Right ventricle myocardium inferior (tissue), 1 donor: ENCODE measurements at regions not wholly inside any gene's neighbourhood (a gene's known extent, or its start where the extent isn't known, plus 50 kb on each side); places are given as distances from the start of the nearest gene placed in this dataset.
A peak's percentile ranks its signal among the peaks of the same experiment; 100 is the strongest.
"Not testable (repeated sequence)": the region's sequence is repeated elsewhere in the genome, so short reads cannot be mapped to it uniquely, and the experiment has no call there.

Source experiments
- ATAC-seq: fragments of 200-7000 bp; cut with Tn5 transposase; one replicate; pipeline ENCODE4 v1.9.1; 2020; ENCODE audit warnings: mild to moderate bottlenecking, moderate library complexity
- DNase-seq: peaks from one replicate; pipeline ENCODE4 v3.0.0; 2021; ENCODE audit errors: missing footprints
- intact Hi-C: fragments of 100-400 bp; cut with DNase I; formaldehyde crosslinking; loops from one replicate; pipeline ENCODE4 v1.11.0; 2022
- donor health status: DM: no; HTN: yes; CAD: no; lungs with severe emphysema.

DNA sequence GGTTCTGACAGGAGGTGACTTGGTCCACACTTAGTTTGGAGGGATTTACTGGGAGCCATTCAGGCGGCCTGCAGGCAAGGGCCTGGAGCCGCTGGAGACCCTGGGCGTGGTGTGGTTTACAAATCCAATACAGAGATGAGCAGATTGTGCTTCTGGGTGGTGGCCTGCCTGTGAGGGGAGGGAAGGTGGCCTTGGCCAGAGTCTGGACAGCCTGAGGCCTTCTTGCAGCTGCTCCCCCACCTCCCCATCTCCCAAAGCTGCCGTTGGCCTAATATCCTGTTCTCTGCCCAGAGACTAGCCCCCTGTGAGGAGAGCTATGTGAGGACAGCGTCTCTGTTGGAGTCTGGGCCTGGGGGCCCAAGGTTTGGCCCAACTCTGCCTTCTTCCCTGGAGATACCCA, 163.9 kb upstream of the MAMLD1 start:
- intact Hi-C loops: no loop called here
- ATAC-seq: no peak
- DNase-seq: no peak

GRCh38 chrX:150199803-150200202, 163.3 kb upstream of the MAMLD1 start:
- ATAC-seq (no peak), DNase-seq (no peak)
- intact Hi-C loops: loop anchor here (10.0 kb wide), 1 partner anchor 245 kb away; no protein-coding TSS in a partner anchor

- intact Hi-C loops: loop anchor here (10.0 kb wide), 1 partner anchor 246 kb away; no protein-coding TSS in a partner anchor
- ATAC-seq (no peak), DNase-seq (no peak)
Observed at GRCh38 chrX:150200361-150200760, 162.8 kb upstream of the MAMLD1 start.

GRCh38 chrX:150200820-150201287, 162.3 kb upstream of the MAMLD1 start:
- no peak for DNase-seq
- intact Hi-C loops: loop anchor here (10.0 kb wide), 1 partner anchor 246 kb away; no protein-coding TSS in a partner anchor
- peak; percentile 31 for ATAC-seq

GRCh38 chrX:150201391-150201790, 161.7 kb upstream of the MAMLD1 start:
- intact Hi-C loops: loop anchor here (10.0 kb wide), 1 partner anchor 247 kb away; no protein-coding TSS in a partner anchor
- DNase-seq: no peak
- no peak for ATAC-seq

DNA sequence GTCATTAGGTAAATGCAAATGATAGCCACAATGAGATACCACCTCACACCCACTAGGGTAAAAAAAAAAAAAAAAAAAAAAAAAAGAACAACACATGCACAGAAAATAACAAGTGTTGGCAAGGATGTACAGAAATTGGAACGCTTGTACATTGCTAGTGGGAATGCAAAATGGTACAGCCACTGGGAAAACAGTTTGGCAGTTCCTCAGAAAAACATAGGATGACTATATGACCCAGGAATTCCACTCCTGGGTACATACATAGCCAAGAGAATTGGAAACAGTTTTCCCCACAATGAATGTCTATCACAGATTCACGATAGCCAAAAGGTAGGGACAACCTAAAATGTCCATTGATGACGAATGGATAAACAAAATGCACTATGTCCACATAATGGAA, 161.3 kb upstream of the MAMLD1 start:
- intact Hi-C loops: loop anchor here (10.0 kb wide), 1 partner anchor 247 kb away; no protein-coding TSS in a partner anchor
- ATAC-seq (no peak), DNase-seq (no peak)

DNA sequence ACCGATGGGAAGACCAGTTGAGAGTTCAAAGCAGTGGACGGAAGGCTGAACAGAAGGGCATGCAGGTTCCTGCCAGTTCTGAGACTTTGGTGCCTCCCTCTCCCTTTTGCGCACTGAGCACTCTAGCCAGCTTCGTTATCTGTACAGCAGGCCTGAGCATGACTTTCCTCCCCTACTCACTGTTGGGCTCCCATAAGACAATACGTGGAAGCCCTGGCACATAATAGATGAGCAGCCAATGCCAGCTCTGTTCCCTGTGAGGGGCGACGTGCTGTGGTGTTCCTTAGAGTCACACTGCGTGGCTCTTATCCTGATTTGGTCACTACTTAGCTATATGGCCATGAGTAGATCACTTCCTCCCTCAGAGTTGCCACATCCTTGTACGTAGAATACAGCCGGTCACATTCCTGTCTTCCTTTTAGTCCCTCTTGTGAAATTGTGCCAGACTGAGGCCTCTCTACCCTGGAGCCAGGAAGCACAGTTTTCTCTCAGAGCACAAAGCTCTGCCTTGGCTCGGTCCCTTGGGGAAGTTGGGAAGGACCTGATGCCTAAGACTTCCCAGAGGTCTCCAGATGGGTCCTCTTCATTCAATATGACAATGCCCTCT, 160.4 kb upstream of the MAMLD1 start:
- no peak for DNase-seq
- ATAC-seq: no peak
- intact Hi-C loops: loop anchor here (10.0 kb wide), 1 partner anchor 248 kb away; no protein-coding TSS in a partner anchor

GRCh38 chrX:150203248-150203645, 159.9 kb upstream of the MAMLD1 start:
- no peak for DNase-seq
- no peak for ATAC-seq
- intact Hi-C loops: loop anchor here (10.0 kb wide), 1 partner anchor 248 kb away; no protein-coding TSS in a partner anchor

- ATAC-seq: no peak
- intact Hi-C loops: loop anchor here (10.0 kb wide), 1 partner anchor 250 kb away; no protein-coding TSS in a partner anchor
- no peak for DNase-seq
Observed at GRCh38 chrX:150205011-150205410, 158.1 kb upstream of the MAMLD1 start.

GRCh38 chrX:150207733-150208132, 155.4 kb upstream of the MAMLD1 start:
- ATAC-seq: no peak
- intact Hi-C loops: loop anchor here (10.0 kb wide), 1 partner anchor 253 kb away; no protein-coding TSS in a partner anchor
- no peak for DNase-seq

GRCh38 chrX:150211988-150212387, 151.1 kb upstream of the MAMLD1 start:
- intact Hi-C loops: loop anchor here (5.0 kb wide), 1 partner anchor 150 kb away; the partner anchor contains the start of gene MAMLD1
- no peak for ATAC-seq

DNA sequence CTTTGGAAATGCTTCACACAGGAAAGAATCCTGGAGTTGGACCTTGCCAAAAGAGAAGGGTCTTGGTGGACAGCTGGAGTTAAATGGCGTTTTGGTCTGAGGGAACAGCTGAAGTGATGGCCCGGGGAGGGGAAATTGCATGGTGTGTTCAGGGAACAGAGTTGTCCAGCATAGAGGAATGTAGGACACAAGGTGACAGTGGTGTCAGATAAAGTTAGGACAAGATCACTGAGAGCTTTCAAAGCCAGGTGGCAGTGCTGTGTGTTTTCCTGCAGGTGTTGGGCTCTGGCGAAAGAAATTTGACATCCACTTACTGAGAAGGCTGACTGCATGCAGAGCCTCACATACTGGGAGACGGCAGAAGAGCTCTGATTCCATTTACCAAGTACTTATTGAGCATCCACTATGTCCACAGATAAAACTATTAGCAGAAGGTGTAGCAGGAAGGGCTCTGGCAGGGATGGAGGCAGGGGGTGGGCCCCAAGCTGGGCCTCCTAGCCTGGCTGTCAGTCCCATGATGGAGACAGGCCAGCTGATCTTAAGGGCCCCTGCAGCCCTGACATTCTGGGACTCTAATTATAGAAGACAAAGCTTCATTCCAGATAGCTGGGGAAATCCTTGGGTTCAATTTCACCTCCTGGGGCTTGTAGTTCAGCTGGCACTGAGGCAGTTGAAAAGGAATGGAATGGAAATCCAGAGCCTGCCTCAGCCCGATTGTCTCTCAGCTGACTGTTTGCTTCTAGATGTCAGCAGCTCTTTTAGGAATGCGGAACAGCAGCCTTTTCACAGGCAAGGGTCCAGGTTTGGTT, 150.2 kb upstream of the MAMLD1 start:
- DNase-seq (no peak), ATAC-seq (peak; percentile 96)
- intact Hi-C loops: loop anchor here (5.0 kb wide), 1 partner anchor 149 kb away; the partner anchor contains the start of gene MAMLD1

More at GRCh38 chrX:150211988-150212387, 151.1 kb upstream of the MAMLD1 start:
- DNase-seq: no peak

DNA sequence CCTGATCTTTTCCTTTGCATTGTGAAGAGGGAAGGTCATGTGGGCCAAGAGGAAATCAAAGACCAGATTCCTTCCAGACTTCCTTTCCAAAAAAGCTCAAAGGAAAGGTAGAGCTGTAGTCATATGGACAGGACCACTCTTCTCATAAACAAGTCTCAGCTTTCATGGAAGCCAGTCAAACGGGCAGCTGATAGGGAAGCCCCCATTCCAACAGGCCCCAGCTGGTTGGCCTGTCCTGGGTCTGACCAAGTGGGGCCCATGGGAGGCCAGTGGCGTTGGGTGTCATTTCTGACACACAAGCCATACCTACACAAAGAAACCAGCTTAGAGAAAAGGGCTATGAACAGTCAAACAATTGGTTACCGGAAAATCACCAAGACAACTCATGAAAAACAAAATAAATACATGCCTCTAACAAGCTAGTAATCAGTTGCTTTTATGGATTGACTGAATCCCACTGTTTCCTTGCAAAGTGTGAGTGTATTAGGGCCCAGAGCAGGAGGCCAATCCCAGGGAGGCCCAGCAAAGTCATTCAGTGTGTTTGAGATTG, 149.6 kb upstream of the MAMLD1 start:
- no peak for ATAC-seq
- no peak for DNase-seq
- intact Hi-C loops: loop anchor here (5.0 kb wide), 1 partner anchor 149 kb away; the partner anchor contains the start of gene MAMLD1

DNA sequence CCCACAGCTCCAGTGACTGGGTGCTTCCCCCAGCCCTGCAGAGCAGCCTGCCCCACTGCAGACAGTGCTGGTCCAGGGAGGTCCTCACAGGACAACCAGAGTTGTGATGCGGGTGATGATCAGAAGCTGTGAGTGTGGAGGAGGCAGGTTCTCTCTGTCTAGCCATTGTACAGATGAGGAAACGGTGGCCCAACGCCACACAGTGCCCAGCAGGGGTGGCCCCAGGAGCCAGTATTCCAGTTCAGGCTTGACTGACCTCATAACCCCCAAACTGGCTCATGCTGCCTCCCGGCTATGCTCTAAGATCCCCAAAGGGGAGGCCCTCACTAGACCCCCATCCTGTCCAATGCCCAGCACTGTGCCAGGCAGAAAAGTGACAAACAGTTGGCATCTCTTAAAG, 147.1 kb upstream of the MAMLD1 start:
- ATAC-seq, intact Hi-C loops, DNase-seq: not testable (repeated sequence)

- no peak for ATAC-seq
- intact Hi-C loops: no loop called here
- DNase-seq: no peak
Observed at GRCh38 chrX:150216716-150217115, 146.4 kb upstream of the MAMLD1 start.

DNA sequence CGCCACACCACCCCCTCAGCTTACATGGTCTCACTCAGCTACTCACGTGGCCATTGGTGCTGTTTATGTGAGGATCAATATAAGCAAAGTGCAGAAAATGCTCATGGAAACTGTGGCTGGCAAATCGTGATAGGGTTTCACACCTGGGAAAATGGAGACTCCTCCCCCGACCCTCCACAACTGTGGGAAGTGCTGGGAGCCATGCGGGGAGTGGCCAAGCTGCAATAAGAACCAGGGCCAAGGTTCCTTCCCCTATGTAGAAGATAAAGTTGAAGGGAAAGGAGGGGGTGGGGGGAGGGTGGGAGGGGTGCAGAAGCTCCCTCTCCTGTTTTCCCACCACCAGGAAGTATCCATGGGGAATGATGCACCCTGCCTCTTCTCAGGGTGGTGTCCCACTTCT, 145.5 kb upstream of the MAMLD1 start:
- no peak for DNase-seq

GRCh38 chrX:150219374-150220185, 143.5 kb upstream of the MAMLD1 start:
- intact Hi-C loops: no loop called here
- DNase-seq: no peak
- peak; percentile 56 for ATAC-seq

More for the DNA sequence above, 145.5 kb upstream of the MAMLD1 start:
- intact Hi-C loops: no loop called here
- ATAC-seq: no peak
